A549 (cell line): ENCODE measurements at regions not wholly inside any gene's neighbourhood (a gene's known extent, or its start where the extent isn't known, plus 50 kb on each side); places are given as distances from the start of the nearest gene placed in this dataset.

Experiments
- ATAC-seq, 2 experiments: fragments of 200-7000 bp in 1 of 2; fragments of >200 bp in 1 of 2; cut with Nextera tagmentation in 1 of 2; cut with Tn5 transposase in 1 of 2; 3 replicates each; pipeline versions ENCODE4 v1.8.0 to v1.9.1; 2018 to 2020; ENCODE audit warnings: mild to moderate bottlenecking in 1 of 2, moderate library complexity in 1 of 2
- CTCF ChIA-PET: fragments of 300-600 bp; sonication (Branson Sonifier 250); formaldehyde crosslinking; extraction: SDS; loops from one replicate; lab custom pipeline; 2021; ENCODE audit warnings: antibody characterized with exemption, inconsistent platforms; lab: Yijun Ruan, JAX
- POLR2A ChIA-PET: fragments of 350-600 bp; formaldehyde crosslinking; extraction: SDS; loops from one replicate; lab custom pipeline; 2021; ENCODE audit warnings: antibody characterized with exemption, inconsistent platforms; lab: Yijun Ruan, JAX
- DNase-seq, 2 experiments: peaks; one replicate each; pipeline versions ENCODE4 v3.0.0 to v3.0.0-alpha.2; 2011 to 2016; ENCODE audit warnings: low read depth in 1 of 2, low spot score in 1 of 2
- FAIRE-seq: peaks from 2 replicates; lab custom pipeline; 2011; peaks lifted over from hg19 to GRCh38; lab: Jason Lieb, UNC
- H3K27ac ChIP-seq, 2 experiments: fragments of >200 bp; sonication (Bioruptor Twin); formaldehyde crosslinking; 3 replicates each; pipeline ENCODE4 v1.5.1; 2016 to 2017
- H3K4me1 ChIP-seq: fragments of >200 bp; sonication (Bioruptor Twin); formaldehyde crosslinking; 3 replicates; pipeline ENCODE4 v1.6.1; 2016
- H3K4me2 ChIP-seq: fragments of >200 bp; sonication (Bioruptor Twin); formaldehyde crosslinking; 3 replicates; pipeline ENCODE4 v1.6.1; 2016
- H3K4me3 ChIP-seq: fragments of >200 bp; sonication (Bioruptor Twin); formaldehyde crosslinking; 3 replicates; pipeline ENCODE4 v1.5.1; 2016
- H3K9me3 ChIP-seq: fragments of >200 bp; sonication (Bioruptor Twin); formaldehyde crosslinking; 3 replicates; pipeline ENCODE4 v1.6.1; 2016
- CBX8 ChIP-seq: fragments of 200-600 bp; sonication (generic); IDR thresholded peaks from 2 replicates; pipeline ENCODE4 v1.6.1; 2016
- CEBPB ChIP-seq, 2 experiments: fragments of >200 bp in 1 of 2; sonication (Bioruptor Twin) in 1 of 2; formaldehyde crosslinking in 1 of 2; IDR thresholded peaks; 2 replicates each; pipeline ENCODE4 v1.6.1; 2012 to 2016
- CHD2 ChIP-seq: fragments of 150-350 bp; IDR thresholded peaks from 2 replicates; pipeline ENCODE4 v1.6.1; 2014; ENCODE audit warnings: low read length; ENCODE audit not compliant: partially characterized antibody
- EHF ChIP-seq: fragments of 250-450 bp; sonication (Bioruptor Pico); IDR thresholded peaks from 2 replicates; pipeline ENCODE4 v1.5.0; 2020; ENCODE audit warnings: mild to moderate bottlenecking
- EHMT2 ChIP-seq: fragments of 200-600 bp; sonication (generic); IDR thresholded peaks from 2 replicates; pipeline ENCODE4 v1.6.1; 2016; ENCODE audit warnings: antibody characterized with exemption, low read depth, mild to moderate bottlenecking, moderate library complexity
- FOSL2 ChIP-seq, 2 experiments: fragments of 450-650 bp in 1 of 2; fragments of >200 bp in 1 of 2; sonication (Bioruptor Twin) in 1 of 2; formaldehyde crosslinking; IDR thresholded peaks; 2 replicates each; pipeline versions ENCODE4 v1.5.0 to v1.6.1; 2016 to 2020; ENCODE audit warnings: mild to moderate bottlenecking in 1 of 2, moderate library complexity in 1 of 2
- FOXS1 ChIP-seq: fragments of 250-450 bp; sonication (Bioruptor Pico); IDR thresholded peaks from 2 replicates; pipeline ENCODE4 v1.5.0; 2020; ENCODE audit warnings: mild to moderate bottlenecking, moderate library complexity
- GATA3 ChIP-seq: IDR thresholded peaks from 2 replicates; pipeline ENCODE4 v1.6.1; 2012; ENCODE audit warnings: borderline replicate concordance
- HOXA7 ChIP-seq: fragments of 250-450 bp; sonication (Bioruptor Pico); IDR thresholded peaks from 2 replicates; pipeline ENCODE4 v1.5.0; 2020; ENCODE audit warnings: mild to moderate bottlenecking, moderate library complexity
- HOXB5 ChIP-seq: fragments of 250-450 bp; sonication (Bioruptor Pico); IDR thresholded peaks from 2 replicates; pipeline ENCODE4 v1.5.0; 2020; ENCODE audit warnings: mild to moderate bottlenecking, moderate library complexity
- JUN ChIP-seq, 2 experiments: fragments of >200 bp; sonication (Bioruptor Twin); formaldehyde crosslinking; IDR thresholded peaks; 2 replicates in 1 of 2; 3 replicates in 1 of 2; pipeline ENCODE4 v1.6.1; 2016 to 2017
- KDM1A ChIP-seq: fragments of 200-600 bp; sonication (generic); IDR thresholded peaks from 2 replicates; pipeline ENCODE4 v1.6.1; 2016; ENCODE audit warnings: low read depth, mild to moderate bottlenecking
- KDM5A ChIP-seq: fragments of 200-600 bp; sonication (generic); IDR thresholded peaks from 2 replicates; pipeline ENCODE4 v1.6.1; 2016; ENCODE audit warnings: antibody characterized with exemption, mild to moderate bottlenecking
- MAFK ChIP-seq: fragments of 450-650 bp; IDR thresholded peaks from 2 replicates; pipeline ENCODE4 v1.6.1; 2014; ENCODE audit not compliant: partially characterized antibody
- NFE2L2 ChIP-seq: fragments of 150-350 bp; conservative IDR thresholded peaks from 2 replicates; pipeline ENCODE4 v1.6.1; 2014; ENCODE audit warnings: low read length
- NPAS2 ChIP-seq: fragments of 250-450 bp; sonication (Bioruptor Pico); IDR thresholded peaks from 2 replicates; pipeline ENCODE4 v1.8.0; 2022; ENCODE audit warnings: mild to moderate bottlenecking, moderate library complexity, borderline replicate concordance
- NR3C1 ChIP-seq: fragments of >200 bp; sonication (Bioruptor Twin); formaldehyde crosslinking; IDR thresholded peaks from 3 replicates; pipeline ENCODE4 v1.6.1; 2017
- POLR2A ChIP-seq: IDR thresholded peaks from 2 replicates; pipeline ENCODE4 v1.6.1; 2012; ENCODE audit warnings: mild to moderate bottlenecking, low read length
- RARB ChIP-seq: fragments of 250-450 bp; sonication (Bioruptor Pico); IDR thresholded peaks from 2 replicates; pipeline ENCODE4 v1.8.0; 2021; ENCODE audit warnings: mild to moderate bottlenecking, moderate library complexity
- RFX5 ChIP-seq: fragments of 450-650 bp; IDR thresholded peaks from 2 replicates; pipeline ENCODE4 v1.7.1; 2014; ENCODE audit warnings: antibody characterized with exemption, mild to moderate bottlenecking, moderate library complexity
- SMC3 ChIP-seq: fragments of >200 bp; sonication (Bioruptor Twin); formaldehyde crosslinking; IDR thresholded peaks from 3 replicates; pipeline ENCODE4 v1.6.1; 2018; ENCODE audit warnings: inconsistent platforms
- TFCP2L1 ChIP-seq: fragments of 250-450 bp; sonication (Bioruptor Pico); IDR thresholded peaks from 2 replicates; pipeline ENCODE4 v1.5.0; 2021; ENCODE audit warnings: mild to moderate bottlenecking
- TP53 ChIP-seq: fragments of 250-450 bp; sonication (Bioruptor Pico); IDR thresholded peaks from 2 replicates; pipeline ENCODE4 v1.5.0; 2021; ENCODE audit warnings: mild to moderate bottlenecking, moderate library complexity
- ZC3H11A ChIP-seq: fragments of 450-650 bp; IDR thresholded peaks from 2 replicates; pipeline ENCODE4 v1.6.1; 2014; ENCODE audit warnings: antibody characterized with exemption, mild to moderate bottlenecking
- ZFP36 ChIP-seq: fragments of 450-650 bp; IDR thresholded peaks from 2 replicates; pipeline ENCODE4 v1.6.1; 2014; ENCODE audit warnings: borderline replicate concordance; ENCODE audit not compliant: partially characterized antibody
- ZSCAN20 ChIP-seq: fragments of 250-450 bp; sonication (Bioruptor Pico); IDR thresholded peaks from 2 replicates; pipeline ENCODE4 v1.8.0; 2022; ENCODE audit warnings: mild to moderate bottlenecking, moderate library complexity
- WGBS: methylation state at CpG from one replicate; pipeline ENCODE4 v1.1.6; 2017; ENCODE audit errors: missing lambda C conversion rate; 5-methylcytosine and 5-hydroxymethylcytosine counted together
- TF ChIP-seq, protein P1 (sequence below): IDR thresholded peaks from 2 replicates; pipeline ENCODE4 v1.6.1; 2012; ENCODE audit warnings: low read depth, borderline replicate concordance
- TF ChIP-seq, protein P2 (sequence below): fragments of 250-450 bp; sonication (Bioruptor Pico); IDR thresholded peaks from 2 replicates; pipeline ENCODE4 v1.5.0; 2020; ENCODE audit warnings: low read depth, mild to moderate bottlenecking, moderate library complexity
- TF ChIP-seq, protein P3 (sequence below): IDR thresholded peaks from 2 replicates; pipeline ENCODE4 v1.6.1; 2012
- TF ChIP-seq, protein P4 (sequence below): fragments of 200-600 bp; sonication (generic); IDR thresholded peaks from 2 replicates; pipeline ENCODE4 v1.6.1; 2016; ENCODE audit warnings: antibody characterized with exemption, mild to moderate bottlenecking, moderate library complexity

DNA sequence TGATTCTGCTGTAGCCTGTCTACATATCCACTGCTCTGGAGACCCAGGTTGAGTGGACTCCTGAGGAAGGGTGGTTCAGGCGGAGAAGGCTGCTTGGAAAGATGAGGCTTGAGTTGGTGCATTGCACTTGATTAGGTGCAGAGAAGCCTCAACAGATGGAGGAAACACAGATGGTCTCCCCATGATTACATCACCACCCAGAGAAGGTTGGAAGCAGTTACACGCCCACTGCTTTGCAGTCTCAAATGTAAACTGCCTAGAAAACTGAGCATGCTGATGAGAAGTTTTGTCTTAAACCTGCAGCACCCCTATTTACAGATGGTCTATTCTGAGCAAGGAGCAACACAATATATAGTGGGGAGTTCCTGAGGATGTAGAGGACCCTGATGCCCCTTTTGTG is 266.6 kb downstream of the PIK3R1 start:
- no peak for ATAC-seq
- TF ChIP-seq KDM1A (no peak), CHD2 (no peak), NPAS2 (no peak), GATA3 (no peak)
- TF ChIP-seq, all 56 proteins: peak for 0
- 0 out of 3 replicates have a peak, but pooled peaks cover 2% of the 10 kb centered on the region for H3K9me3 ChIP-seq
- no peak overlapping the region for H3K4me2 ChIP-seq
- 60% methylated on average over 2 of the region's 2 CpGs for WGBS
- H3K4me3 ChIP-seq, result no peak overlapping the region
- H3K4me1 ChIP-seq, result no peaks in the 10 kb centered on the region
- ChIA-PET POLR2A (no interaction called here), CTCF (no interaction called here)
- FAIRE-seq, result no peak
- H3K27ac ChIP-seq, result no peak overlapping the region
- DNase-seq, result no peak

DNA sequence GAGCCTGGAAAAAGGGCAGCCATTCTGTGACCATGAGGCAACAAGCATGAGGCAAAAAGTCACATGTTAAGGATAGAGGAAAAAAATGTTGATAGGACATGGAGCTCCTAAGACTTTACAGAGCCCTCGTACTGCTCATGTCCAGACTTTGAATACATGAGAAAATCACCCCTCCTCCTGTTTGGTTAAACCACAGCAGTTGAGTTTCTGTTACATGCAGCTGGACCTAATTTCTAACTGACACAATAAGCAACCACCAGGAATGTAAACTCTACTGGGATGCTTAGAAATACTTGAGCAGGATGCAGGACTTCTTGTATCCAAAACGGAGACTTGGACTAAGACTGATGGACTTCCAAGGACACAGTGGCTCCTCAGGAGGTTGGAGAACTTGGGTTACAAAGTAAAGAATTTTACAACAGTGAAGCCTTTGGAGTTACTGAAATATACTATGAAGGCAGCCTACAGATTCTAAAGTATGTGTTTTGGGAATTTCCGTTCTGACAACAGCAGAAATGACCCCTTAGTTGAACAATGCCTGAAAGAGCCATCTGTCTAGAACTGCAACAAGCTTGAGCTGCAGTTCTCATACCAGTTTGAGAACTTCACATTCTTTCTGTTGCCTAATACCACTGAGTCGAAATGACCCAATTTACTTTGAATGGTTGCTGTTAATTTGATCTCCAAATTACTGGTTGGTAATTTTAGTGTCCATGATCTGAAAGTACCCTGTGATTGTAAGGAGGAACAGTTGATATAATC is 268.9 kb downstream of the PIK3R1 start:
- CTCF ChIA-PET, result interaction anchor here (0.7 to 1.1 kb wide), 2 partner anchors 190 to 478 kb away, joined by 3 read pairs; no protein-coding TSS in a partner anchor
- FAIRE-seq, result no peak
- H3K27ac ChIP-seq, result no peak overlapping the region
- no peak overlapping the region for H3K4me3 ChIP-seq
- ATAC-seq, result no peak
- POLR2A ChIA-PET, result no interaction called here
- 13% methylated on average over 4 of the region's 4 CpGs for WGBS
- DNase-seq, result no peak
- no peaks in the 10 kb centered on the region for H3K4me1 ChIP-seq
- no peak overlapping the region for H3K4me2 ChIP-seq
- no peak for TF ChIP-seq SMC3
- TF ChIP-seq, protein P1, sequence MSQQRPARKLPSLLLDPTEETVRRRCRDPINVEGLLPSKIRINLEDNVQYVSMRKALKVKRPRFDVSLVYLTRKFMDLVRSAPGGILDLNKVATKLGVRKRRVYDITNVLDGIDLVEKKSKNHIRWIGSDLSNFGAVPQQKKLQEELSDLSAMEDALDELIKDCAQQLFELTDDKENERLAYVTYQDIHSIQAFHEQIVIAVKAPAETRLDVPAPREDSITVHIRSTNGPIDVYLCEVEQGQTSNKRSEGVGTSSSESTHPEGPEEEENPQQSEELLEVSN, result no peak
- TF ChIP-seq ZSCAN20 (CRISPR knock-in tag), result no peak
- TF ChIP-seq, protein P2, sequence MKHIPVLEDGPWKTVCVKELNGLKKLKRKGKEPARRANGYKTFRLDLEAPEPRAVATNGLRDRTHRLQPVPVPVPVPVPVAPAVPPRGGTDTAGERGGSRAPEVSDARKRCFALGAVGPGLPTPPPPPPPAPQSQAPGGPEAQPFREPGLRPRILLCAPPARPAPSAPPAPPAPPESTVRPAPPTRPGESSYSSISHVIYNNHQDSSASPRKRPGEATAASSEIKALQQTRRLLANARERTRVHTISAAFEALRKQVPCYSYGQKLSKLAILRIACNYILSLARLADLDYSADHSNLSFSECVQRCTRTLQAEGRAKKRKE (CRISPR knock-in tag), result no peak
- no peak for TF ChIP-seq FOSL2 (IDR thresholded peaks at IDR 0.05)
- TF ChIP-seq FOSL2 (CRISPR knock-in tag; IDR thresholded peaks at IDR 0.05), result no peak
- no peak for TF ChIP-seq NR3C1
- TF ChIP-seq FOXS1, result no peak
- no peak for TF ChIP-seq MAFK
- TF ChIP-seq, protein P3, sequence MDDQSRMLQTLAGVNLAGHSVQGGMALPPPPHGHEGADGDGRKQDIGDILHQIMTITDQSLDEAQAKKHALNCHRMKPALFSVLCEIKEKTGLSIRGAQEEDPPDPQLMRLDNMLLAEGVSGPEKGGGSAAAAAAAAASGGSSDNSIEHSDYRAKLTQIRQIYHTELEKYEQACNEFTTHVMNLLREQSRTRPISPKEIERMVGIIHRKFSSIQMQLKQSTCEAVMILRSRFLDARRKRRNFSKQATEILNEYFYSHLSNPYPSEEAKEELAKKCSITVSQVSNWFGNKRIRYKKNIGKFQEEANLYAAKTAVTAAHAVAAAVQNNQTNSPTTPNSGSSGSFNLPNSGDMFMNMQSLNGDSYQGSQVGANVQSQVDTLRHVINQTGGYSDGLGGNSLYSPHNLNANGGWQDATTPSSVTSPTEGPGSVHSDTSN, result no peak
- no peak for TF ChIP-seq CBX8
- no peak for TF ChIP-seq HOXA7 (CRISPR knock-in tag)
- no peak for TF ChIP-seq TP53 (CRISPR knock-in tag)
- no peak for TF ChIP-seq JUN (IDR thresholded peaks at IDR 0.05)
- no peak for TF ChIP-seq ZC3H11A
- TF ChIP-seq POLR2A, result no peak
- no peak for TF ChIP-seq CEBPB (IDR thresholded peaks at IDR 0.05)
- no peak for TF ChIP-seq HOXB5 (CRISPR knock-in tag)
- TF ChIP-seq RFX5, result no peak
- H3K9me3 ChIP-seq, result peaks cover 13% of the 10 kb centered on the region; the same call in 2 of the 3 replicates

DNA sequence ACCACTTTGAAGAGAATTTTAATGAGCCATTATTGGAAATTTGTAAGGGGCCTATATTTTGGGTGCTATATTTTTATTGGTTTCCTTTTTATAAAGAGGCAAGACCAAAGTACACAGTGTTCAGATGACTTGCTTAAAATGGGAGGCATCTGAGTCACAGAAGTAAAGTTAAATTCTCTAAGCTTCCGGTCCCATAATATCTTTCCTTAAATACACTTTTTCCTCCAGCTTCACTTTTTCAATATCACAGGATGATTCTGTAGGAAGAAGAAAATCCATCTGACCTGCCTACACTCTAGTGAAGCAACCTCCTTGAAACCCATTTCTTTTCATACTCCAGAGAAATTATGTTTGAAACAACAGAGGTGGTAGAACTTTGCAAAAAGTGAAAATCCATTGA is 274.0 kb downstream of the PIK3R1 start:
- TF ChIP-seq EHF, result no peak
- TF ChIP-seq ZFP36, result no peak
- TF ChIP-seq, protein P4, sequence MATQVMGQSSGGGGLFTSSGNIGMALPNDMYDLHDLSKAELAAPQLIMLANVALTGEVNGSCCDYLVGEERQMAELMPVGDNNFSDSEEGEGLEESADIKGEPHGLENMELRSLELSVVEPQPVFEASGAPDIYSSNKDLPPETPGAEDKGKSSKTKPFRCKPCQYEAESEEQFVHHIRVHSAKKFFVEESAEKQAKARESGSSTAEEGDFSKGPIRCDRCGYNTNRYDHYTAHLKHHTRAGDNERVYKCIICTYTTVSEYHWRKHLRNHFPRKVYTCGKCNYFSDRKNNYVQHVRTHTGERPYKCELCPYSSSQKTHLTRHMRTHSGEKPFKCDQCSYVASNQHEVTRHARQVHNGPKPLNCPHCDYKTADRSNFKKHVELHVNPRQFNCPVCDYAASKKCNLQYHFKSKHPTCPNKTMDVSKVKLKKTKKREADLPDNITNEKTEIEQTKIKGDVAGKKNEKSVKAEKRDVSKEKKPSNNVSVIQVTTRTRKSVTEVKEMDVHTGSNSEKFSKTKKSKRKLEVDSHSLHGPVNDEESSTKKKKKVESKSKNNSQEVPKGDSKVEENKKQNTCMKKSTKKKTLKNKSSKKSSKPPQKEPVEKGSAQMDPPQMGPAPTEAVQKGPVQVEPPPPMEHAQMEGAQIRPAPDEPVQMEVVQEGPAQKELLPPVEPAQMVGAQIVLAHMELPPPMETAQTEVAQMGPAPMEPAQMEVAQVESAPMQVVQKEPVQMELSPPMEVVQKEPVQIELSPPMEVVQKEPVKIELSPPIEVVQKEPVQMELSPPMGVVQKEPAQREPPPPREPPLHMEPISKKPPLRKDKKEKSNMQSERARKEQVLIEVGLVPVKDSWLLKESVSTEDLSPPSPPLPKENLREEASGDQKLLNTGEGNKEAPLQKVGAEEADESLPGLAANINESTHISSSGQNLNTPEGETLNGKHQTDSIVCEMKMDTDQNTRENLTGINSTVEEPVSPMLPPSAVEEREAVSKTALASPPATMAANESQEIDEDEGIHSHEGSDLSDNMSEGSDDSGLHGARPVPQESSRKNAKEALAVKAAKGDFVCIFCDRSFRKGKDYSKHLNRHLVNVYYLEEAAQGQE, result no peak
- TF ChIP-seq TFCP2L1 (CRISPR knock-in tag), result no peak
- no peak for TF ChIP-seq HOXA7 (CRISPR knock-in tag)
- TF ChIP-seq NFE2L2, result no peak
- no peak for TF ChIP-seq KDM1A
- TF ChIP-seq NR3C1, result no peak
- no peak for TF ChIP-seq CEBPB (IDR thresholded peaks at IDR 0.05)
- no peak for TF ChIP-seq RARB (CRISPR knock-in tag)
- no peak for TF ChIP-seq KDM5A
- no peak for TF ChIP-seq EHMT2
- Histone ChIP-seq H3K4me3 (no peak overlapping the region), H3K27ac (no peak overlapping the region), H3K4me2 (no peak overlapping the region), H3K9me3 (peaks cover 13% of the 10 kb centered on the region; the same call in 2 of the 3 replicates), H3K4me1 (no peaks in the 10 kb centered on the region)
- ChIA-PET CTCF (interaction anchor here (1.1 kb wide), 1 partner anchor 19 kb away, joined by 3 read pairs; no protein-coding TSS in a partner anchor), POLR2A (no interaction called here)
- DNase-seq (no peak), FAIRE-seq (no peak), ATAC-seq (no peak)
- WGBS, result 49% methylated on average over 1 of the region's 1 CpG
